Ecto neural progenitor cell (in vitro differentiated cells): ENCODE measurements at regions not wholly inside any gene's neighbourhood (a gene's known extent, or its start where the extent isn't known, plus 50 kb on each side); places are given as distances from the start of the nearest gene placed in this dataset.
"Not testable (repeated sequence)": the region's sequence is repeated elsewhere in the genome, so short reads cannot be mapped to it uniquely, and the experiment has no call there.

Experiments
- DNase-seq: peaks from one replicate; pipeline ENCODE4 v3.0.0-alpha.2; 2018; ENCODE audit warnings: low spot score

GRCh38 chr6:144359783-144360182 is 74.6 kb downstream of the UTRN start:
- DNase-seq: no peak

DNA sequence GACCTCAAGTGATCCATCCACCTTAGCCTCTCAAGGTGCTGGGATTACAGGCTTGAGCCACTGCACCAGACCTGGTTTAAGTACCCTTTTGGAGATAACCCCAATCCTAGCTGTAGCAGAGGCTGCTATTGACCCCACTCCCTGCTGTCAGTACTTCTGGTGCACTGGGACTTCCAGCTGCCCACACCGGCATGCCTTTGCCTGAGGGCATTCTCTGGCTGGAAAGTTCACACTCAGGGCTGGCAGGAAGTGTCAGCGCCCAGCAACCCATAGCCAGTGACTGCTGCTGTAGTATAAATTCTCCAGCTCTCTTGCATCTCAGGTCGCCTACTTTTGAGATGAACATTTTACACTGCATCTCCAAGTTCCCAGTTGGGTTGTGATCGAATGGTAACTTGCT is 75.3 kb downstream of the UTRN start:
- DNase-seq: peak; percentile 51

DNA sequence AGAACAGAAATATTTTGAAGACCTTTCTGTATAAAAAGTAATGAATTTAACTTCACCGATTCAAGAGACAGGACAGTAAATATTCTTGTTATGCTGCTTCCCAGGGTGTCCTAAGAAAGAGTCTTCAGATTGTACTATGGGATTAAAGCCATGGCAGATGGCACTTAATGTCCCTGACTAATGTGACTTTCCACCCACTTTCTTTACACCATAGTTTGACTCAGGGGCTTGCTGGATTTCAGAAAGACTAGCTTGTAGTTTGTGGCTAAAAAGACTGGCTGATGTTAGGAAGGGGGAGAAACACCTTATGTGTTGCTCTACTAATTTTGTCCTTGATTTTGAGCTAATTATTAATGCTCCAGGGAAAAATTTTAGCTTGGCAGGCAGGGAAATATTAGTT is 75.9 kb downstream of the UTRN start:
- no peak for DNase-seq

DNA sequence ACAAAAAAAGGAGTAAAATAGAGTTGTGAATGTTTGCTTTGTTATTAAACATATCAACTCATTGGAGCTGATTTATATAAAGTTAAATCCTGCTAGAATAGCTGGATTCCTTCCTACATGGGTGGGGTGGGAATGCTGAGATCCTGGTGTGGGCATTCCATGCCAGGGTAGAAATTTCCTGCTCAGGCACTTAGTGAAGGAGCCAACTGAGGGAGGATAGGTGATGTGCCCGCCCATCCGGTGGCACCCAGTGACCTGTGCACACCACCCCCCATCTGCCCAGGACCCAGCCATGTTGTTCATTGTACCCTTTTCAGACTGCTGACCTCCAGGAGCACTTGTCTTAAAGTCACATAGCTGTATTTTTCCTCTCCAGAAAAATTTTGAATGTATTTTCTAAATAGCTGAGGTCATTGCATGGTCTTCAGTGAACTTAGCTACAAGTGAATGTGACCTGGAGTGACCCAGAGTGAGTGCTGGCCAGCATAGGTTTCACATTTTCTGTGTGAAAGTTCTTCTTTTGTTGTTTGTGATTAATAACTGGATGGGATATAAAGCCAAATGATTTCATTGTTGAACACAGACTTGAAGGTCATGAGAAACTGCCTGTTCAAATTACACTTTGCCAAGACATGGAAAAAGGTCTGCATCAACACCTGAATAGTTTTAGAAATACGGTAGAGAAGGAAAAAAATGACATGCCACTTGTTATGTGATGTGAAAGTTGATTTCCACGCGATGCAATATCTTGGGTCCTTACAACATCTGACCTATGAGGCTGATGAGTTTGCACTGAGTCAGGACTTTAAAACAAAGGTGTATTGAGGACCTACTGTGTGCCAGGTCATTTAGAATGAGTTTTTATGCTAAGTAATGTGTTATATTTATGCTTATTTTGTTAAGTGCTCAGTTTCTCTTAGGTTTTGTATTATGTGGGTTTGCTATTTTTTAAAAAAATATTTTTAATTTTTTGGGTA is 77.2 kb downstream of the UTRN start:
- DNase-seq: no peak

- DNase-seq: no peak
These were observed 79.1 kb downstream of the UTRN start for GRCh38 chr6:144364208-144364720.

DNA sequence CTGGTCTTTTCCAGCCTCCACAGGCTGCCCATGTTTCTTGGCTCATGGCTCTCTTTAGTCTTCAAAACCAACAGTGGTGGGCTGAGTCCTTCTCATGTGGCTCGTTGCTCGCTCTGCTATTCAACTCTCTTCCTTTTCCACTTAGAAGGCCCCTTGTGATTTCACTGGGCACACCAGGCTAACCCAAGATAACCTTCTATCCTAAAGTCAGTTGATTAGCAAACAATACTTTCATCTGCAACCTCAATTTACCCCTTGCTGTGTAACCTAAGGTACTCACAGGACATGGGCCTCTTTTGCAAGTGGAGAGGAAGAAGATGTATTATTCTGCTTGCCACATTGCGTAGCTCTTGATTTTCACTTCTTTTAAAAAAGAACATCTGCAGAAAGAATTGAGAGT is 79.6 kb downstream of the UTRN start:
- no peak for DNase-seq

- DNase-seq: no peak
These were observed 80.1 kb downstream of the UTRN start for GRCh38 chr6:144365271-144365670.

GRCh38 chr6:144369696-144370095 is 84.6 kb downstream of the UTRN start:
- DNase-seq: not testable (repeated sequence)

DNA sequence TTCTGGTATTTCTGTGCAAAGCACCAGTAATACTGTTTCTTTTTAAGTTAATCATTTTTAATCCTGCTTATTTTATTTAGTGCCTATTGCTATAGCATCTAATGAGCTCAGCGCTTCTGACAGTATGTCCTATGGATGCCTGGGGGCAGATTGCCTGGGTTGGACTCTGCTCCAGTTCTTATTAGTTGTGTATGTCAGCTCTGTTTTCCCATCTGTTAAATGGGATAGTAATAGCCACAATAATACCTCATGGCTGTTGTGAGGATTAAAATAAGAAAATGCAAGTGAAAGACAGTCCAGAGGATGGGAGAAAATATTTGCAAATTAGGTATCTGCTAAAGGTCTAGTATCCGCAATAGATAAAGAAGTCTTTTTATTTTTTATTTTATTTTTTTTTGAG is 87.0 kb downstream of the UTRN start:
- DNase-seq: no peak

DNA sequence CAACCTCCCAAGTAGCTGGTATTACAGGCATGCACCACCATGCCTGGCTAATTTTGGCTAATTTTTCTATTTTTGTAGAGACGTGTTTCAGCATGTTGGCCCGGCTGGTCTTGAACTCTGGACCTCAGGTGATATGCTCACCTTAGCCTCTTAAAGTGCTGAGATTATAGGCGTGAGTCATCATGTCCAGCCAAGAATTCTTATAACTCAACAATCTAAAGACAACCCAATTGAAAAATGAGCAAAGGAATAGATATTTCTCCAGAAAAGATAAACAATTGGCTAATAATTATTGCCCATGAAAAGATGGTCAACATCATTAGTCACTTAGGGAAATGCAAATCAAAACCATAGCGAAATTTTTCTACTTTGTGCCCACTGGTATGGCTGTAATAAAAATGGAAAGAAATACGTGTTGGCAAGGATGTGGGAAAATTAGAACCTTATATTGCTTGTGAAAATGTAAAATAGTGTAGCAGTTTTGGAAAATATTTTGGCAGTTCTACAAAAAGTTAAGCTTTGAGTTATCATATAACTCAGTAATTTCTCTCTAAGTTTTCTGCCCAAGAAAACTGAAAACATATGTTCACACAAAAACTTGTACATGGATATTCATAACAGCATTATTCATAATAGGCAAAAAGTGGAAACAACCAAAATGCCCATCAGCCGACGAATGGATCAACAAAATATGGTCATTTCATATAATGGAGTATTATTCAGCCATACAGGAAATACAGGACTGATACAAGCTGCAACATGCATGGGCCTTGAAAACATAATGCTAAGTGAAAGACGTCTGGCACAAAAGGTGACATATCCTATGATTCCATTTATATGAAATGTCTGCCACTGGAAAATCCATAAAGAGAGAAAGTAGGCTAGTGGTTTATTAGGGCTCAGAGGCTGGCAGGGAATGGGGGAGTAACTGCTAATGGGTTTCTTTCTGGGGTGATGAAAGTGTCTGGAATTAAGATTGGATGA is 87.8 kb downstream of the UTRN start:
- no peak for DNase-seq

DNA sequence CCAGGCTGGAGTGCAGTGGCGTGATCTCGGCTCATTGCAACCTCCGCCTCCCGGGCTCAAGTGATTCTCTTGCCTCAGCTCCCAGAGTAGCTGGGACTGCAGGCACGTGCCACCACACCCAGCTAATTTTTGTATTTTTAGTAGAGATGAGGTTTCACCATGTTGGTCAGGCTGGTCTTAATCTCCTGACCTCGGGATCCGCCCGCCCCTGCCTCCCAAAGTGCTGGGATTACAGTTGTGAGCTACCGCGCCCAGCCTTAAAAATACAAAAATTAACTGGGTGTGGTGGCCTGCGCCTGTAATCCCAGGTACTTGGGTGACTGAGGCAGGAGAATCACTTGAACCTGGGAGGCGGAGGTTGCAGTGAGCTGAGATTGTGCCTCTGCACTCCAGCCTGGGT is 89.4 kb downstream of the UTRN start:
- DNase-seq: not testable (repeated sequence)

- DNase-seq: no peak
These were observed 92.6 kb downstream of the UTRN start for GRCh38 chr6:144377586-144378210.

DNA sequence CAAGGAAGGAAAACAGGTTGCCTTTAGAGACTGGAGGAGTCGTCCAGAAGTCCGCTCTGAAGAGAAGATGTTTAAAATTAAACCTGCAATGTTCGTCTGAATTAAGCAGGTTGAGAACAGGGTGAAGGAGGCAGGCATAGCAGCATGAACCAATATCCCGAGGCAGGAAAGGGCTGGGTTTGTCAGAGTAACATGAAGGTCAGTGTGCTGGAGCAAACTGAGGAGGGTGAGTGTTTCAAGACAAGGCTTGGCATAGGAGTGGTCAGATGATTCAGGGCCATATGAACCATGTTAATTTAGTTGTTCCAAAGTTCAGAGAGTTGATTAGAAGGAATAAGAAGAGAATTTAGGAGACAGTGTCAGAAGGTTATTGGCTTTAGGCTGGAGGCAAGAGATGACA is 93.3 kb downstream of the UTRN start:
- DNase-seq: no peak

DNA sequence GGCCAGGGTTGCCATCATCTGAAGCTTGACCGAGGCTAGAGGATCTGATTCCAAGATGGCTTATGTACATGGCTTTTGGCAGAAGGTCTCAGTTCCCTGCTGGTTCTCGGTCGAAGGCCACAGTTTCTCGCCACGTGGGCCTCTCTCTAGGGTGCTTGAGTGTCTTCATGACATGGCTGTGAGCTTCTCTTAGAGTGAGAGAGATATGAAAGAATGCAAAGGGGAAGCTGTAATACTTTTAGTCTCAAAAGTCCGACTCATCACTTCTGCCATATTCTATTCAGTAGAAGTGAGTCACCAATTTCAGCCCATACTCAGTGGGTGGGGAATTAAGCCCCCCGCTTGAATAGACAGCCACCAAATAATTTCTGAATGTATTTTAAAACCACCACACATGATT is 94.2 kb downstream of the UTRN start:
- no peak for DNase-seq

GRCh38 chr6:144381499-144381898 is 96.4 kb downstream of the UTRN start:
- not testable (repeated sequence) for DNase-seq

DNA sequence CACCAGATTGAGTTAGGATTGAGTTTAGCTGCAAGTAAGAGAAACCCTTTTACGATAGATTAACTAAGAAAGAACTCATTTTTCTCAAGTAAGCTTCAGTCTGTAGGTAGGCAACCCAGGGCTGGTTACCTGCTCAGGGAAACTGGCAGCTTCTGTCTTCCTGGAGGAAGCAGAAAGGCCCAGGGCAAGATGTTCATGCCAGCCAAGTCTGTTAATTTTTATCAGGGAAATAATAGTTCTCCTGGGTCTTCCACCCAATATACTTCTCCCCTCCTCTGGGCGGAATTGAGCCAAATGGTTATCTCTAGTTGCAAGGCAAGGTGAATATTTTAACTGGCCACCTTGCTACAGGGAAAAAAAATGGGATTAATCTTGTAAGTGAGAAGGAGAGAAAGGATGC is 98.2 kb downstream of the UTRN start:
- no peak for DNase-seq

DNA sequence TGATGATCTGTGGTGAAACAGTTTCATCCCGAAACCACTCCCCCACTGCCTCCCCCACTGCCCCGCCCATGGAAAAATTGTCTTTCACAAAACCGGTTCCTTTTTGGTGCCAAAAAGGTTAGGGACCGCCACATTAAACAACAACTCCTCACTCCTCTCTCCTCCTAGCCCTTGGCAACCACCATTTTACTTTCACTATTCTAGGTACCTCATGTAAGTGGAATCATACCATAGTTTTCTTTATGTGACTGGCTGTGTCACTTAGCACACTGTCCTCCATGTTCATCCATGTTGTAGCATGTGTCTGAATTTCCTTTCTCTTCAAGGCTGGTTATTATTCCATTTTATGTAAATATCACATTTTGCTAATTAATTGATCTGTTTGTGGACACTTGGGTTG is 99.3 kb downstream of the UTRN start:
- no peak for DNase-seq

DNA sequence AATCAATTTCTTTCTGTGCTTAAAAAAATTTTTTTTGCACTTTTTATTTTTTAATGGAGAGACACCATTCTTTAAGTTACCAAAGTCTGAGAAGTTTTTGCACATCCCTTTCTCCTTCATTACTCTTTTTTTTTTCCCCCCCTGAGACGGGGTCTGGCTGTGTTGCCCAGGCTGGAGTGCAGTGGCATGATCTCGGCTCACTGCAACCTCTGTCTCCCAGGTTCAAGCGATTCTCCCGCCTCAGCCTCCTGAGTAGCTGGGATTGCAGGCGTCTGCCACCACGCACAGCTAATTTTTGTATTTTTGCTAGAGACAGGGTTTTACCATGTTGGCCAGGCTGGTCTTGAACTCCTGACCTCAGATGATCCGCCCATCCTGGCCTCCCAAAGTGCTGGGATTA is 104.3 kb downstream of the UTRN start:
- DNase-seq: not testable (repeated sequence)

GRCh38 chr6:144390202-144390601 is 105.1 kb downstream of the UTRN start:
- no peak for DNase-seq

DNA sequence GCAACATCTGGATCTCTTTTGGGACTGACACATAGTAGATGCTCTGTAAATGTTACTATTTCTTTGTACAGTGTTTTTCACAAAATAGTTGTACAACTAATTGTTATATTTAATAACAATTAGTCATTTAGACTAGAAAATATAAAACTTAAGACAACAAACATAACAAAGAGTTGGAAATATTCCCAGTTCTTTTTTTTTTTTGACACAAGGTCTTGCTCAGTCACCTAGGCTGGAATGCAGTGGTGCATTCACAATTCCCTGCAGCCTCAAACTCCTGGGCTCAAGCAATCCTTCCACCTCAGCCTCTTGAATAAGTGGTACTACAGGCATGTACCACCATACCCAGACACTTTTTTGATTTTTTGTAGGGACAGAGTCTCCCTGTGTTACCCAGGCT is 105.8 kb downstream of the UTRN start:
- DNase-seq: no peak

- DNase-seq: no peak
These were observed 107.4 kb downstream of the UTRN start for GRCh38 chr6:144392536-144392935.

DNA sequence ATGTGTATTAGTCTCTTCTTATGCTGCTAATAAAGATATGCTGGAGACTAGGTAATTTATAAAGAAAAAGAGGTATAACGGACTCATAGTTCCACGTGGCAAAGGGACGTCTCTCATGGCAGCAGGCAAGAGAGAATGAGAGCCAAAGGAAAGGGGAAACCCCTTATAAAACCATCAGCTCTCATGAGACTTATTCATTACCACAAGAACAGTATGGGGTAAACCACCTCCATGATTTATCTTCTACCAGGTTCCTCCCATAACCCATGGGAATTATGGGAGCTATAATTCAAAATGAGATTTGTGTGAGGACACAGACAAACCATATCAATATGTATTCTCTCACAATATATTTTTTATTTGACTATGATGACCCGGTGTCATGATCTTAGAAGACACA is 109.1 kb downstream of the UTRN start:
- DNase-seq: no peak
